ENCODE measurements at regions not wholly inside any gene's neighbourhood (a gene's known extent, or its start where the extent isn't known, plus 50 kb on each side); places are given as distances from the start of the nearest gene placed in this dataset.
"Not testable (repeated sequence)": the region's sequence is repeated elsewhere in the genome, so short reads cannot be mapped to it uniquely, and the experiment has no call there.

- H3K27me3 Mint-ChIP-seq; ATAC-seq (ENCODE audit: low read depth); H3K27ac Mint-ChIP-seq; H3K36me3 Mint-ChIP-seq (ENCODE audit: low read depth); H3K9me3 Mint-ChIP-seq; intact Hi-C loops (cut with micrococcal nuclease); H3K4me1 Mint-ChIP-seq; POLR2A ChIA-PET; CTCF ChIA-PET; DNase-seq: not testable (repeated sequence)
- H3K4me3 Mint-ChIP-seq = peak overlapping the region; percentile 53
Measured at GRCh38 chr1:148049115-148049496, 103.0 kb downstream of the NBPF11 start.

GRCh38 chr1:148048423-148049114 is 103.5 kb downstream of the NBPF11 start:
- ATAC-seq (ENCODE audit: low read depth); H3K27ac Mint-ChIP-seq; H3K27me3 Mint-ChIP-seq; POLR2A ChIA-PET; H3K9me3 Mint-ChIP-seq; CTCF ChIA-PET; H3K36me3 Mint-ChIP-seq (ENCODE audit: low read depth); intact Hi-C loops (cut with micrococcal nuclease); DNase-seq; H3K4me1 Mint-ChIP-seq: not testable (repeated sequence)
- H3K4me3 Mint-ChIP-seq = peak overlapping the region; percentile 71

- H3K4me1 Mint-ChIP-seq; intact Hi-C loops (cut with micrococcal nuclease); H3K4me3 Mint-ChIP-seq: not testable (repeated sequence)
Measured at GRCh38 chr1:148045872-148046271, 106.2 kb downstream of the NBPF11 start.

GRCh38 chr1:148044495-148044894 is 107.6 kb downstream of the NBPF11 start:
- ATAC-seq (ENCODE audit: low read depth); H3K27me3 Mint-ChIP-seq; H3K27ac Mint-ChIP-seq; DNase-seq; intact Hi-C loops (cut with micrococcal nuclease); H3K36me3 Mint-ChIP-seq (ENCODE audit: low read depth); H3K9me3 Mint-ChIP-seq; CTCF ChIA-PET; H3K4me1 Mint-ChIP-seq; H3K4me3 Mint-ChIP-seq; POLR2A ChIA-PET: not testable (repeated sequence)

More at GRCh38 chr1:148045872-148046271, 106.2 kb downstream of the NBPF11 start:
- H3K27ac Mint-ChIP-seq; H3K9me3 Mint-ChIP-seq; DNase-seq; H3K27me3 Mint-ChIP-seq; H3K36me3 Mint-ChIP-seq (ENCODE audit: low read depth); POLR2A ChIA-PET; CTCF ChIA-PET; ATAC-seq (ENCODE audit: low read depth): not testable (repeated sequence)

Data from activated B cell treated with CpG ODN at 0.5 μM for 24 hours (primary cell).